Globus pallidus (tissue), 1 donor: ENCODE measurements at regions not wholly inside any gene's neighbourhood (a gene's known extent, or its start where the extent isn't known, plus 50 kb on each side); places are given as distances from the start of the nearest gene placed in this dataset.
"Not testable (repeated sequence)": the region's sequence is repeated elsewhere in the genome, so short reads cannot be mapped to it uniquely, and the experiment has no call there.

Experiments used
- DNase-seq: peaks from one replicate; pipeline ENCODE4 v3.0.0-alpha.2; 2015; ENCODE audit warnings: low spot score

GRCh38 chr1:245025525-245025924 is 129.3 kb upstream of the KIF26B start:
- DNase-seq, result no peak

GRCh38 chr1:245023222-245023621 is 131.6 kb upstream of the KIF26B start:
- DNase-seq, result no peak

- no peak for DNase-seq
Observed at GRCh38 chr1:245019910-245020486, 134.8 kb upstream of the KIF26B start.

- no peak for DNase-seq
Observed at GRCh38 chr1:245016700-245017099, 138.1 kb upstream of the KIF26B start.

GRCh38 chr1:245015031-245015430 is 139.8 kb upstream of the KIF26B start:
- no peak for DNase-seq

- DNase-seq, result no peak
Observed at GRCh38 chr1:245014247-245015029, 140.3 kb upstream of the KIF26B start.

GRCh38 chr1:245010018-245010614 is 144.7 kb upstream of the KIF26B start:
- DNase-seq, result no peak

GRCh38 chr1:245008761-245009160 is 144.4 kb upstream of the HNRNPU start:
- DNase-seq, result no peak

- no peak for DNase-seq
Observed at GRCh38 chr1:245007852-245008251, 143.5 kb upstream of the HNRNPU start.

- no peak for DNase-seq
Observed at GRCh38 chr1:245003246-245003645, 138.9 kb upstream of the HNRNPU start.

- DNase-seq, result no peak
Observed at GRCh38 chr1:245001252-245001651, 136.9 kb upstream of the HNRNPU start.

- DNase-seq, result no peak
Observed at GRCh38 chr1:245000872-245001188, 136.5 kb upstream of the HNRNPU start.

- DNase-seq, result not testable (repeated sequence)
Observed at GRCh38 chr1:244999644-245000043, 135.3 kb upstream of the HNRNPU start.

- no peak for DNase-seq
Observed at GRCh38 chr1:244998717-244999346, 134.5 kb upstream of the HNRNPU start.

- no peak for DNase-seq
Observed at GRCh38 chr1:244995602-244996400, 131.5 kb upstream of the HNRNPU start.

- no peak for DNase-seq
Observed at GRCh38 chr1:244992833-244993232, 128.5 kb upstream of the HNRNPU start.

GRCh38 chr1:244989813-244990212 is 125.5 kb upstream of the HNRNPU start:
- no peak for DNase-seq

- DNase-seq, result no peak
Observed at GRCh38 chr1:244988521-244988920, 124.2 kb upstream of the HNRNPU start.

GRCh38 chr1:244980605-244981004 is 116.3 kb upstream of the HNRNPU start:
- no peak for DNase-seq

GRCh38 chr1:244974550-244974949 is 110.2 kb upstream of the HNRNPU start:
- no peak for DNase-seq

GRCh38 chr1:244974106-244974505 is 109.8 kb upstream of the HNRNPU start:
- DNase-seq, result no peak

GRCh38 chr1:244971552-244972216 is 107.3 kb upstream of the HNRNPU start:
- peak; percentile 23 for DNase-seq
